Transverse colon (tissue), 3 donors: ENCODE measurements at regions not wholly inside any gene's neighbourhood (a gene's known extent, or its start where the extent isn't known, plus 50 kb on each side); places are given as distances from the start of the nearest gene placed in this dataset.

Source experiments
- POLR2A ChIP-seq: fragments of 450-650 bp; IDR thresholded peaks from one replicate; pipeline ENCODE4 v1.6.1; 2016; ENCODE audit warnings: antibody characterized with exemption, mild to moderate bottlenecking, moderate library complexity
- TF ChIP-seq, protein P1 (sequence below), 5 experiments: fragments of 200-600 bp in 3 of 5; fragments of 450-650 bp in 2 of 5; sonication (generic) in 3 of 5; IDR thresholded peaks; 1 replicate in 2 of 5; 2 replicates in 3 of 5; pipeline ENCODE4 v1.5.1; 2016 to 2017; ENCODE audit warnings: antibody characterized with exemption in 5 of 5, inconsistent platforms in 3 of 5, mild to moderate bottlenecking in 2 of 5, moderate library complexity in 1 of 5

DNA sequence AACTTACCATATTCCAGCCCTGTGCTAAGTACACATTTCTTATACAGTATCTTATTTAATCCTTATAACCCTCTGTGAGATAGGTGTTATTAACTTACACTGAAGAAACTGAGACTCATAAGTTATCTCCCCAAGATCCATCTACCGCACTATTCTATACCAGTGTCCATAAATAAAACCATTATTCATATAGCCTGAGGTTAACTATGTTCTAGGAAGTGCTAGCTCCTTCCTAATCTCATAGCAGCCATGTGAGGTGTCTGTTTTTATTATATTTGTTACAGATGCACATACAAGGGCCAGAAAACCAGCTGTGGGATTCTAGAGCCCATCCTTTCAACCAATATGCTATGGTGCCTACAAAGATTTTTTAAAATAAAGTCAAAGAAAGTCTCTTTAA lies 100.3 kb upstream of the RAP1B start:
- TF ChIP-seq, protein P1, sequence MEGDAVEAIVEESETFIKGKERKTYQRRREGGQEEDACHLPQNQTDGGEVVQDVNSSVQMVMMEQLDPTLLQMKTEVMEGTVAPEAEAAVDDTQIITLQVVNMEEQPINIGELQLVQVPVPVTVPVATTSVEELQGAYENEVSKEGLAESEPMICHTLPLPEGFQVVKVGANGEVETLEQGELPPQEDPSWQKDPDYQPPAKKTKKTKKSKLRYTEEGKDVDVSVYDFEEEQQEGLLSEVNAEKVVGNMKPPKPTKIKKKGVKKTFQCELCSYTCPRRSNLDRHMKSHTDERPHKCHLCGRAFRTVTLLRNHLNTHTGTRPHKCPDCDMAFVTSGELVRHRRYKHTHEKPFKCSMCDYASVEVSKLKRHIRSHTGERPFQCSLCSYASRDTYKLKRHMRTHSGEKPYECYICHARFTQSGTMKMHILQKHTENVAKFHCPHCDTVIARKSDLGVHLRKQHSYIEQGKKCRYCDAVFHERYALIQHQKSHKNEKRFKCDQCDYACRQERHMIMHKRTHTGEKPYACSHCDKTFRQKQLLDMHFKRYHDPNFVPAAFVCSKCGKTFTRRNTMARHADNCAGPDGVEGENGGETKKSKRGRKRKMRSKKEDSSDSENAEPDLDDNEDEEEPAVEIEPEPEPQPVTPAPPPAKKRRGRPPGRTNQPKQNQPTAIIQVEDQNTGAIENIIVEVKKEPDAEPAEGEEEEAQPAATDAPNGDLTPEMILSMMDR (IDR thresholded peaks at IDR 0.05) = no peak
- no peak for TF ChIP-seq POLR2A
